CD4-positive, CD25-positive, alpha-beta regulatory T cell (primary cell): ENCODE measurements at regions not wholly inside any gene's neighbourhood (a gene's known extent, or its start where the extent isn't known, plus 50 kb on each side); places are given as distances from the start of the nearest gene placed in this dataset.
A peak's percentile ranks its signal among the peaks of the same experiment; 100 is the strongest.

Source experiments
- ATAC-seq, 2 donors: fragments of 150-1000 bp; cut with Tn5 transposase; one replicate each; pipeline ENCODE4 v1.10.0; 2021; ENCODE audit warnings: low read depth in 2 of 2, moderate number of reproducible peaks in 2 of 2, moderate library complexity in 1 of 2
- DNase-seq, 3 donors: peaks; one replicate each; pipeline versions ENCODE4 v3.0.0 to v3.0.0-alpha.2; 2012 to 2022; ENCODE audit warnings: mixed read lengths in 1 of 3
- H3K27ac ChIP-seq: one replicate; pipeline ENCODE4 v1.7.0; 2013; ENCODE audit warnings: mild to moderate bottlenecking, low read length; ENCODE audit not compliant: insufficient read depth, poor library complexity, severe bottlenecking
- H3K27me3 ChIP-seq: one replicate; pipeline ENCODE4 v1.7.0; 2013; ENCODE audit warnings: low read length; ENCODE audit not compliant: control insufficient read depth, insufficient read depth
- H3K36me3 ChIP-seq: one replicate; pipeline ENCODE4 v1.7.0; 2013; ENCODE audit warnings: mild to moderate bottlenecking, low read length, moderate library complexity; ENCODE audit not compliant: control insufficient read depth, insufficient read depth
- H3K4me1 ChIP-seq: 2 replicates; pipeline ENCODE4 v1.7.0; 2013; ENCODE audit warnings: mild to moderate bottlenecking, low read length; ENCODE audit not compliant: insufficient read depth, control insufficient read depth, poor library complexity, severe bottlenecking
- H3K4me3 ChIP-seq: one replicate; pipeline ENCODE4 v1.7.0; 2013; ENCODE audit warnings: low read depth, mild to moderate bottlenecking, low read length, moderate library complexity
- H3K9me3 ChIP-seq, 2 experiments: 1 replicate in 1 of 2; 2 replicates in 1 of 2; pipeline ENCODE4 v1.7.0; 2013; ENCODE audit warnings: low read length in 2 of 2, mild to moderate bottlenecking in 1 of 2, moderate library complexity in 1 of 2; ENCODE audit not compliant: control insufficient read depth in 2 of 2
- H3K27ac Mint-ChIP-seq, 3 donors: one replicate each; pipeline ENCODE4 v1.8.0; 2020 to 2022; ENCODE audit warnings: mild to moderate bottlenecking in 3 of 3, mixed read lengths in 3 of 3, moderate library complexity in 2 of 3
- H3K27me3 Mint-ChIP-seq: one replicate; pipeline ENCODE4 v1.8.0; 2022; ENCODE audit warnings: mild to moderate bottlenecking, mixed read lengths
- H3K36me3 Mint-ChIP-seq: one replicate; pipeline ENCODE4 v1.8.0; 2020; ENCODE audit warnings: mixed read lengths
- H3K4me1 Mint-ChIP-seq, 4 donors: one replicate each; pipeline ENCODE4 v1.8.0; 2020 to 2022; ENCODE audit warnings: mixed read lengths in 4 of 4, mild to moderate bottlenecking in 1 of 4
- H3K4me3 Mint-ChIP-seq, 4 donors: one replicate each; pipeline ENCODE4 v1.8.0; 2020 to 2022; ENCODE audit warnings: mild to moderate bottlenecking in 4 of 4, mixed read lengths in 4 of 4, moderate library complexity in 3 of 4
- H3K9me3 Mint-ChIP-seq, 7 donors: one replicate each; pipeline ENCODE4 v1.8.0; 2020 to 2022; ENCODE audit warnings: mixed read lengths in 7 of 7, mild to moderate bottlenecking in 3 of 7, moderate library complexity in 2 of 7

DNA sequence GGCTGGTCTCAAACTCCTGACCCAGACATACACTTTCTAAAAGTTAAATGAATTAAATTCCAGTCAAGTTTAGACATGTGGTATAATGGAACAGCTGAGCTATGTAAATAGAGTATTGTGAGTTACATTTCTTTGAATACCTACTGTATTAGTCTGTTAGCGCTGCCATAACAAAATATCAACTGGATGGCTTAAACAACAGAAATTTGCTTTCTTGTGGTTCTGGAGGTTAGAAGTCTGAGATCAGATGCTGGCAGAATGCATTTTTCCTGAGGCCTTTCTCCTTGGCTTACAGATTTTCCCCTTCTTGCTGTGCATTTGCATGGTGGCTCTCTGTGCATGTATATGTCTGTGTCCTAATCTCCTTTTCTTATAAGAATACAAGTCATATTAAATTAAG is 101.5 kb upstream of the TGFBR2 start:
- no peak overlapping the region for H3K4me3 Mint-ChIP-seq
- no peaks in the 10 kb centered on the region for H3K4me1 ChIP-seq
- no peaks in the 10 kb centered on the region for H3K27me3 ChIP-seq
- H3K4me3 ChIP-seq = no peak overlapping the region
- H3K4me1 Mint-ChIP-seq = peaks cover 11 to 25% (median 14%) of the 10 kb centered on the region in 4 donors
- H3K9me3 Mint-ChIP-seq = no peaks in the 10 kb centered on the region
- H3K36me3 Mint-ChIP-seq = no peaks in the 10 kb centered on the region
- H3K27ac Mint-ChIP-seq = no peak overlapping the region
- DNase-seq = no peak
- ATAC-seq = no peak
- no peaks in the 10 kb centered on the region for H3K9me3 ChIP-seq
- H3K36me3 ChIP-seq = no peaks in the 10 kb centered on the region
- no peak overlapping the region for H3K27ac ChIP-seq
- no peaks in the 10 kb centered on the region for H3K27me3 Mint-ChIP-seq

DNA sequence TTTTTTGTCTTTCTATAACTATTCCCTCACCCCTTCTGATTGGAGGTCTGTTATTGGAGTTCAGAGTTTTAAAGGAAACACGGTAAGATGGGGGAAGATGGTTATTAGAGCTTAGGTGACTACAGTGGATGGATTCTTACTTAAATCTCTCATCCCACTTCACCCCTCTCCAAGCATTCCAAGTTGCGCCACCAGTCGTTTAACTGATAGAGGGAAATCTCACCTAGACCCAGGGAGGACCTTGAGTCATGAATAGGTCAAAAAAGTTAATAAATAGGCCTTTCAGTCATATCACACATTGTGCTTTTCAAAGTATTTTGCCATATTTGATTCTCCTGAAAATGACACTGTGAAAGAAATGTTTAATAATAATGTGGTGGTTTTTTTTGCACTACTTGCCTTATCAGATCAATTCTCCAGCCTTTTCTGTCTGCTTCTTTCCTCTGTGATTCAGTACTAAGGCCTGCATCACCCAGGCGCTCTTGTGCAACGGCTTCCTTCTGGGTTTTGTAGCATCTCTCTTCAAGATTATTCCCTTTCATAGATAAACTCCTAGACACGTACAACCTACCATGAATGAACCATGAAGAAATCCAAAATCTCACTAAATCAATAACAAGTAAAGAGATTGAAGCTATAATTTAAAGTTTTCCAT is 100.4 kb upstream of the TGFBR2 start:
- Mint-ChIP-seq H3K27me3 (no peaks in the 10 kb centered on the region), H3K27ac (no peak overlapping the region), H3K9me3 (no peaks in the 10 kb centered on the region), H3K36me3 (no peaks in the 10 kb centered on the region), H3K4me1 (peaks cover 6 to 16% (median 9%) of the 10 kb centered on the region in 4 donors), H3K4me3 (no peak overlapping the region)
- Histone ChIP-seq H3K4me1 (no peaks in the 10 kb centered on the region), H3K27ac (no peak overlapping the region), H3K9me3 (no peaks in the 10 kb centered on the region), H3K4me3 (no peak overlapping the region), H3K27me3 (no peaks in the 10 kb centered on the region), H3K36me3 (no peaks in the 10 kb centered on the region)
- ATAC-seq (no peak), DNase-seq (no peak)

DNA sequence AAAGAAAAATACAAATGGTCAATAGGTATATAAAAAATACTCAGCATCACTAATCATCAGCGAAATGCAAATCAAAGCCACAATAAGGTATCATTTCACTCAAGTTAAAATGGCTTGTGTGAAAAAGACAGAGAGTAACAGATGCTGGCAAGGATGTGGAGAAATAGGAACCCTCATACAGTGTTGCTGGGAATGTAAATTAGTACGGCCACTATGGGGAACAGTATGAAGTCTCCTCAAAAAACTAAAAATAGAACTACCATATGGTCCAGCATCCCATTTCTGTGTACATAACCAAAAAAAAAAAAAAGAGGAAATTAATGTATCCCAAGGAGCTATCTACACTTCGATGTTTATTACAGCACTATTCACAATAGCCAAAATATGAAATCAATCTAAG is 98.1 kb upstream of the TGFBR2 start:
- no peak overlapping the region for H3K27ac ChIP-seq
- no peaks in the 10 kb centered on the region for H3K36me3 Mint-ChIP-seq
- no peak overlapping the region for H3K4me3 Mint-ChIP-seq
- H3K4me1 ChIP-seq = no peaks in the 10 kb centered on the region
- DNase-seq = no peak
- H3K27me3 Mint-ChIP-seq = no peaks in the 10 kb centered on the region
- H3K9me3 ChIP-seq = no peaks in the 10 kb centered on the region
- H3K27me3 ChIP-seq = no peaks in the 10 kb centered on the region
- H3K36me3 ChIP-seq = no peaks in the 10 kb centered on the region
- H3K27ac Mint-ChIP-seq = no peak overlapping the region
- H3K9me3 Mint-ChIP-seq = no peaks in the 10 kb centered on the region
- no peak for ATAC-seq
- H3K4me3 ChIP-seq = no peak overlapping the region
- H3K4me1 Mint-ChIP-seq = peaks cover 0 to 5% (median 1%) of the 10 kb centered on the region in 4 donors

GRCh38 chr3:30510596-30510995 is 95.8 kb upstream of the TGFBR2 start:
- H3K4me3 Mint-ChIP-seq = no peak overlapping the region
- peaks cover 0 to 4% (median 1%) of the 10 kb centered on the region in 4 donors for H3K4me1 Mint-ChIP-seq
- Histone ChIP-seq H3K9me3 (no peaks in the 10 kb centered on the region), H3K4me1 (no peaks in the 10 kb centered on the region), H3K27me3 (no peaks in the 10 kb centered on the region), H3K4me3 (no peak overlapping the region), H3K36me3 (no peaks in the 10 kb centered on the region), H3K27ac (no peak overlapping the region)
- H3K9me3 Mint-ChIP-seq = no peaks in the 10 kb centered on the region
- no peaks in the 10 kb centered on the region for H3K27me3 Mint-ChIP-seq
- H3K36me3 Mint-ChIP-seq = no peaks in the 10 kb centered on the region
- ATAC-seq (no peak), DNase-seq (no peak)
- no peak overlapping the region for H3K27ac Mint-ChIP-seq

- Histone ChIP-seq H3K4me3 (no peak overlapping the region), H3K27me3 (no peaks in the 10 kb centered on the region), H3K9me3 (no peaks in the 10 kb centered on the region), H3K4me1 (no peaks in the 10 kb centered on the region), H3K27ac (no peak overlapping the region), H3K36me3 (no peaks in the 10 kb centered on the region)
- no peaks in the 10 kb centered on the region for H3K9me3 Mint-ChIP-seq
- no peak overlapping the region for H3K4me3 Mint-ChIP-seq
- peaks cover 0 to 4% (median 1%) of the 10 kb centered on the region in 4 donors for H3K4me1 Mint-ChIP-seq
- H3K27ac Mint-ChIP-seq = peak overlapping the region in 1 of 3 donors; percentile 27
- no peaks in the 10 kb centered on the region for H3K27me3 Mint-ChIP-seq
- DNase-seq (no peak), ATAC-seq (no peak)
- no peaks in the 10 kb centered on the region for H3K36me3 Mint-ChIP-seq
Measured at GRCh38 chr3:30511524-30512251, 94.7 kb upstream of the TGFBR2 start.

- H3K27me3 ChIP-seq = no peaks in the 10 kb centered on the region
- Mint-ChIP-seq H3K4me1 (peaks cover 0 to 4% (median 1%) of the 10 kb centered on the region in 4 donors), H3K36me3 (no peaks in the 10 kb centered on the region), H3K27ac (no peak overlapping the region), H3K4me3 (no peak overlapping the region), H3K9me3 (no peaks in the 10 kb centered on the region), H3K27me3 (no peaks in the 10 kb centered on the region)
- no peak overlapping the region for H3K27ac ChIP-seq
- H3K9me3 ChIP-seq = no peaks in the 10 kb centered on the region
- no peak for ATAC-seq
- H3K36me3 ChIP-seq = no peaks in the 10 kb centered on the region
- no peaks in the 10 kb centered on the region for H3K4me1 ChIP-seq
- no peak overlapping the region for H3K4me3 ChIP-seq
- no peak for DNase-seq
Measured at GRCh38 chr3:30512576-30512975, 93.8 kb upstream of the TGFBR2 start.

DNA sequence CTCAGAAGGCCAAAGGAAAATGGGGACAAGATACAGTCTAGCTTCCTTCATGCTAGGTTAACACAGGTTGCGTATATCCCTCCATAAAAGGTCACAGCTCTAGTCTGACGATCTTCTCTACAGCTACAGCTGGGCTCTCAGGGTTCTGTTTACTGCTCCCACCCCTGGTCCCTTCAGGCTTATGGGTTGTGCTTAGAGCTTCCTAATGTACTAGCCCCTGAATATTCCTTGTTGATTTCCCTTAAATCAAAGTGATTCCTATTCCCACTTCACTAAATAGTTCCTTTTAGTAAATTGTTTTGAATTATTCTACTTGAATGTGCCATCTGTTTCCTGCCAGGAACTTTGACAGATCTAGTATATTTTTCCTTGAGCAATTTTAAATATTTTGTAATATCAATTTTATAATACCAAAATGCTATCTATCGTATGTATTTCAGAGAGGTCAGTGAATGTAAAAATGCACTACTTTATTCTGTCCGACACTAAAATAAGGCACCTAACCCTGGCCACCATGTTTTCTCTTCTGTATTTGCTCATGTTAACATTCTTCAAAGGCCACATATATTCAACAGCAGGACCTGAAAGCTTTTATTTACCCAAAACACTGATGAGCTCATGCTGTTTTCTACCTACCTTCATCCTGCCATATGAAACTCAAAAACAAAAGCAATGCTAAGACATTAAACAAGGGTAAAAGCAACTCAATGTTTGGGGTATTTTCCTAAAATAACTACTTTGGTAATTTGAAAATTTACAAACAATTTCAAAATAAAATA is 92.8 kb upstream of the TGFBR2 start:
- H3K27ac ChIP-seq = no peak overlapping the region
- Mint-ChIP-seq H3K27ac (no peak overlapping the region), H3K27me3 (no peaks in the 10 kb centered on the region), H3K4me3 (no peak overlapping the region), H3K36me3 (no peaks in the 10 kb centered on the region), H3K9me3 (no peaks in the 10 kb centered on the region), H3K4me1 (peaks cover 0 to 9% (median 2%) of the 10 kb centered on the region in 4 donors)
- no peaks in the 10 kb centered on the region for H3K9me3 ChIP-seq
- DNase-seq = no peak
- ATAC-seq = no peak
- H3K36me3 ChIP-seq = no peaks in the 10 kb centered on the region
- no peaks in the 10 kb centered on the region for H3K4me1 ChIP-seq
- no peaks in the 10 kb centered on the region for H3K27me3 ChIP-seq
- no peak overlapping the region for H3K4me3 ChIP-seq
